Ramos (cell line): ENCODE measurements at regions not wholly inside any gene's neighbourhood (a gene's known extent, or its start where the extent isn't known, plus 50 kb on each side); places are given as distances from the start of the nearest gene placed in this dataset.
"Not testable (repeated sequence)": the region's sequence is repeated elsewhere in the genome, so short reads cannot be mapped to it uniquely, and the experiment has no call there.

Experiments
- in situ Hi-C: fragments of 300-500 bp; cut with MboI; formaldehyde crosslinking; loops from one replicate; pipeline ENCODE4 v1.14.3; 2022; ENCODE audit warnings: low sequenced_read_pairs; ENCODE audit not compliant: unreplicated experiment

- in situ Hi-C loops, result no loop called here
These were observed 322.3 kb downstream of the RMST start for GRCh38 chr12:97784904-97785303.

- in situ Hi-C loops, result no loop called here
These were observed 327.7 kb downstream of the RMST start for GRCh38 chr12:97790281-97790680.

- in situ Hi-C loops, result no loop called here
These were observed 334.9 kb downstream of the RMST start for GRCh38 chr12:97797473-97797872.

GRCh38 chr12:97800561-97800960 lies 338.0 kb downstream of the RMST start:
- in situ Hi-C loops, result no loop called here

- in situ Hi-C loops, result no loop called here
These were observed 339.0 kb downstream of the RMST start for GRCh38 chr12:97801471-97802059.

GRCh38 chr12:97805146-97805545 lies 342.5 kb downstream of the RMST start:
- in situ Hi-C loops, result no loop called here

GRCh38 chr12:97813301-97813700 lies 350.7 kb downstream of the RMST start:
- in situ Hi-C loops, result no loop called here

- in situ Hi-C loops, result no loop called here
These were observed 359.2 kb downstream of the RMST start for GRCh38 chr12:97821806-97822205.

- in situ Hi-C loops, result no loop called here
These were observed 372.9 kb downstream of the RMST start for GRCh38 chr12:97835541-97835940.

GRCh38 chr12:97837401-97837800 lies 374.8 kb downstream of the RMST start:
- in situ Hi-C loops, result no loop called here

- in situ Hi-C loops, result no loop called here
These were observed 385.4 kb downstream of the RMST start for GRCh38 chr12:97848051-97848450.

- in situ Hi-C loops, result no loop called here
These were observed 391.9 kb downstream of the RMST start for GRCh38 chr12:97854477-97854876.

GRCh38 chr12:97862072-97862471 lies 399.5 kb downstream of the RMST start:
- in situ Hi-C loops, result no loop called here

GRCh38 chr12:97875064-97875463 lies 412.5 kb downstream of the RMST start:
- in situ Hi-C loops, result no loop called here

- in situ Hi-C loops, result no loop called here
These were observed 414.2 kb downstream of the RMST start for GRCh38 chr12:97876780-97877179.

GRCh38 chr12:97877404-97877803 lies 414.8 kb downstream of the RMST start:
- in situ Hi-C loops, result no loop called here

GRCh38 chr12:97886511-97887176 lies 424.0 kb downstream of the RMST start:
- in situ Hi-C loops, result no loop called here

GRCh38 chr12:97897881-97898280 lies 435.3 kb downstream of the RMST start:
- in situ Hi-C loops, result not testable (repeated sequence)

GRCh38 chr12:97899529-97899928 lies 436.9 kb downstream of the RMST start:
- in situ Hi-C loops, result no loop called here

- in situ Hi-C loops, result no loop called here
These were observed 437.4 kb downstream of the RMST start for GRCh38 chr12:97899956-97900355.

GRCh38 chr12:97903356-97903755 lies 440.8 kb downstream of the RMST start:
- in situ Hi-C loops, result no loop called here

GRCh38 chr12:97907504-97907903 lies 444.9 kb downstream of the RMST start:
- in situ Hi-C loops, result no loop called here
